ENCODE measurements at regions not wholly inside any gene's neighbourhood (a gene's known extent, or its start where the extent isn't known, plus 50 kb on each side); places are given as distances from the start of the nearest gene placed in this dataset.

GRCh38 chr1:157292809-157293564 lies 154.8 kb upstream of the ETV3 start:
- DNase-seq (ENCODE audit: extremely low spot score): peak; percentile 81
- WGBS: 53% methylated on average over 4 of the region's 4 CpGs
- intact Hi-C loops (cut with DNase I): no loop called here
- peaks cover 0 to 8% (median 0%) of the 10 kb centered on the region in 4 donors for H3K27me3 ChIP-seq
- no peak for TF ChIP-seq CTCF (IDR thresholded peaks at IDR 0.05)
- H3K27ac ChIP-seq (replicated peaks in 1 of 4): no peak overlapping the region
- no peaks in the 10 kb centered on the region for H3K36me3 ChIP-seq
- no peaks in the 10 kb centered on the region for H3K9me3 ChIP-seq
- H3K4me3 ChIP-seq: no peak overlapping the region
- H3K4me1 ChIP-seq: no peaks in the 10 kb centered on the region

- no peak for TF ChIP-seq POLR2AphosphoS5 (IDR thresholded peaks at IDR 0.05)
- no peak for TF ChIP-seq CTCF (IDR thresholded peaks at IDR 0.05)
- TF ChIP-seq EP300 (IDR thresholded peaks at IDR 0.05): no peak
- no peak for TF ChIP-seq POLR2A (IDR thresholded peaks at IDR 0.05; ENCODE audit: low read depth)
- peaks cover 0 to 8% (median 0%) of the 10 kb centered on the region in 4 donors for H3K27me3 ChIP-seq
- H3K27ac ChIP-seq (replicated peaks in 1 of 4): no peak overlapping the region
- no peaks in the 10 kb centered on the region for H3K9me3 ChIP-seq
- H3K36me3 ChIP-seq: no peaks in the 10 kb centered on the region
- 80% methylated on average over 6 of the region's 6 CpGs for WGBS
- intact Hi-C loops (cut with DNase I): no loop called here
- H3K4me3 ChIP-seq: no peak overlapping the region
- no peak for DNase-seq (ENCODE audit: extremely low spot score)
- no peaks in the 10 kb centered on the region for H3K4me1 ChIP-seq
These were observed 154.1 kb upstream of the ETV3 start for GRCh38 chr1:157292302-157292701.

- Histone ChIP-seq H3K27me3 (peaks cover 0 to 8% (median 0%) of the 10 kb centered on the region in 4 donors), H3K9me3 (no peaks in the 10 kb centered on the region), H3K4me1 (no peaks in the 10 kb centered on the region), H3K36me3 (no peaks in the 10 kb centered on the region), H3K4me3 (no peak overlapping the region), H3K27ac (replicated peaks in 1 of 4) (no peak overlapping the region)
- intact Hi-C loops (cut with DNase I): no loop called here
- no peak for DNase-seq (ENCODE audit: extremely low spot score)
- WGBS: 68% methylated on average over 2 of the region's 2 CpGs
- TF ChIP-seq POLR2AphosphoS5 (IDR thresholded peaks at IDR 0.05) (no peak), CTCF (IDR thresholded peaks at IDR 0.05) (no peak), POLR2A (IDR thresholded peaks at IDR 0.05; ENCODE audit: low read depth) (no peak)
These were observed 152.9 kb upstream of the ETV3 start for GRCh38 chr1:157291083-157291482.

- Histone ChIP-seq H3K4me1 (no peaks in the 10 kb centered on the region), H3K9me3 (no peaks in the 10 kb centered on the region), H3K27ac (replicated peaks in 1 of 4) (no peak overlapping the region), H3K4me3 (no peak overlapping the region), H3K36me3 (no peaks in the 10 kb centered on the region), H3K27me3 (peaks cover 0 to 8% (median 0%) of the 10 kb centered on the region in 4 donors)
- intact Hi-C loops (cut with DNase I): no loop called here
- TF ChIP-seq POLR2AphosphoS5 (IDR thresholded peaks at IDR 0.05) (no peak), EP300 (IDR thresholded peaks at IDR 0.05) (no peak), CTCF (IDR thresholded peaks at IDR 0.05) (no peak), POLR2A (IDR thresholded peaks at IDR 0.05; ENCODE audit: low read depth) (no peak)
- WGBS: 70% methylated on average over 7 of the region's 7 CpGs
- DNase-seq (ENCODE audit: extremely low spot score): peak; percentile 53
These were observed 151.4 kb upstream of the ETV3 start for GRCh38 chr1:157289424-157290105.
